Activated T-helper 1 cell treated with anti-CD3 and anti-CD28 coated beads, Interleukin-12 subunit alpha, Interleukin-12 subunit beta, Interleukin-2, Interleukin-4 antibody, amounts not matched to agents 30 ng/mL and 10 ng/mL and 1 ng/mL, durations not matched to agents 14 hours and 24 hours and 36 hours (primary cell): ENCODE measurements at regions not wholly inside any gene's neighbourhood (a gene's known extent, or its start where the extent isn't known, plus 50 kb on each side); places are given as distances from the start of the nearest gene placed in this dataset.

Experiments
- DNase-seq: peaks from one replicate; pipeline ENCODE4 v3.0.0; 2021; ENCODE audit warnings: low spot score
- H3K27ac Mint-ChIP-seq: one replicate; pipeline ENCODE4 v1.8.0; 2021; ENCODE audit warnings: mild to moderate bottlenecking, mixed read lengths
- H3K27me3 Mint-ChIP-seq: one replicate; pipeline ENCODE4 v1.8.0; 2022; ENCODE audit warnings: mild to moderate bottlenecking, moderate library complexity, mixed read lengths; ENCODE audit not compliant: insufficient read depth
- H3K36me3 Mint-ChIP-seq: one replicate; pipeline ENCODE4 v1.8.0; 2021; ENCODE audit warnings: low read depth, mixed read lengths
- H3K4me1 Mint-ChIP-seq: one replicate; pipeline ENCODE4 v1.8.0; 2021; ENCODE audit warnings: low read depth, mixed read lengths
- H3K4me3 Mint-ChIP-seq: one replicate; pipeline ENCODE4 v1.8.0; 2021; ENCODE audit warnings: mild to moderate bottlenecking, moderate library complexity, mixed read lengths
- H3K9me3 Mint-ChIP-seq: one replicate; pipeline ENCODE4 v1.8.0; 2021; ENCODE audit warnings: mixed read lengths
- intact Hi-C: fragments of 100-400 bp; cut with micrococcal nuclease; formaldehyde crosslinking; loops from one replicate; pipeline ENCODE4 v1.15.1; 2024

- Mint-ChIP-seq H3K27me3 (peaks cover 3% of the 10 kb centered on the region), H3K4me3 (no peak overlapping the region), H3K4me1 (no peaks in the 10 kb centered on the region), H3K36me3 (no peaks in the 10 kb centered on the region), H3K27ac (no peak overlapping the region), H3K9me3 (peaks cover under 1% of the 10 kb centered on the region)
- no peak for DNase-seq
- intact Hi-C loops = no loop called here
These were observed 447.2 kb downstream of the INHBA start for GRCh38 chr7:41255716-41256115.

DNA sequence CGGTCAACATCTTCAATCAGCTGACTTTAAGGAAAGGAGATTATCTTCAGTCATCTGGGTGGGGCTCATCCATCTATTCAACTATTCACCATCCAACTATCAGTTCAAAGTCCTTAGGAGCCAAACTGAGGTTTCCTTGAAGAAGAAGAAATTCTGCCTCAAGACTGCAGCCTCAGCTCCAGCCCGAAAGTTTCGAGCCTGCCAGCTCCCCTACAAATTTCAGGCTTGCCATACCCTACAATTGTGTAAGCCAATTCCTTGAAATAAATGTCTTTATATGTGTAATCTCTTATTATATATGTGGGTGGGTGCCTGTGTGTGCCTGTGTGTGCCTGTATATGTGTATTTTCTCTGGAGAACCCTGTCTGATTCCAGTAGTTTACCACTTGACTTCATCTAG lies 447.8 kb downstream of the INHBA start:
- intact Hi-C loops = no loop called here
- Mint-ChIP-seq H3K4me1 (no peaks in the 10 kb centered on the region), H3K27ac (no peak overlapping the region), H3K4me3 (no peak overlapping the region), H3K36me3 (no peaks in the 10 kb centered on the region), H3K27me3 (peaks cover 3% of the 10 kb centered on the region), H3K9me3 (peaks cover 5% of the 10 kb centered on the region)
- DNase-seq = no peak

DNA sequence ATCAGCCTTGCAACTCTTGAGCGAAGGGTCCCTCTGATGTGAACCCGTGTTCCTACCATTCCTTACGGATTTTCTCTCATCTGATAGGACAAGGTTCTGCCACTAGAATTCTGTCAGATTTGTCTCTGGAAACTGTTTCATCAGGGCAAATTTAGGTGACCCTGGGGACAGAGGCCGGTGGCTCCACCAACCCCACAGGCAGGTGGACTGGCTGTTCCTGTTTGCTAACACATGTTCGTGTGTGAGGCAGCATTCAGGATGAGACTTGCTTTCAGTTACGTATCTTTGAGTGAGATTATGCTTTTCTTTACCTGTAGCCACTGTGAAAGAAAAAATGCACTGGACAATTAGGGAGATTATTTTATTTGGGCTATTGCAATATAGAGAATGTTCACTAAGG lies 449.9 kb downstream of the INHBA start:
- Mint-ChIP-seq H3K9me3 (peaks cover 9% of the 10 kb centered on the region), H3K36me3 (no peaks in the 10 kb centered on the region), H3K4me1 (no peaks in the 10 kb centered on the region), H3K27ac (no peak overlapping the region), H3K27me3 (peaks cover 2% of the 10 kb centered on the region), H3K4me3 (no peak overlapping the region)
- no peak for DNase-seq
- intact Hi-C loops = no loop called here

- intact Hi-C loops = no loop called here
- DNase-seq = no peak
- Mint-ChIP-seq H3K36me3 (no peaks in the 10 kb centered on the region), H3K9me3 (peaks cover 9% of the 10 kb centered on the region), H3K4me3 (no peak overlapping the region), H3K4me1 (no peaks in the 10 kb centered on the region), H3K27me3 (peaks cover 2% of the 10 kb centered on the region), H3K27ac (no peak overlapping the region)
These were observed 450.3 kb downstream of the INHBA start for GRCh38 chr7:41252551-41252950.

- Mint-ChIP-seq H3K27me3 (no peaks in the 10 kb centered on the region), H3K27ac (no peak overlapping the region), H3K9me3 (peaks cover 9% of the 10 kb centered on the region), H3K4me3 (no peak overlapping the region), H3K36me3 (no peaks in the 10 kb centered on the region), H3K4me1 (no peaks in the 10 kb centered on the region)
- no peak for DNase-seq
- intact Hi-C loops = no loop called here
These were observed 455.6 kb downstream of the INHBA start for GRCh38 chr7:41247143-41247865.

DNA sequence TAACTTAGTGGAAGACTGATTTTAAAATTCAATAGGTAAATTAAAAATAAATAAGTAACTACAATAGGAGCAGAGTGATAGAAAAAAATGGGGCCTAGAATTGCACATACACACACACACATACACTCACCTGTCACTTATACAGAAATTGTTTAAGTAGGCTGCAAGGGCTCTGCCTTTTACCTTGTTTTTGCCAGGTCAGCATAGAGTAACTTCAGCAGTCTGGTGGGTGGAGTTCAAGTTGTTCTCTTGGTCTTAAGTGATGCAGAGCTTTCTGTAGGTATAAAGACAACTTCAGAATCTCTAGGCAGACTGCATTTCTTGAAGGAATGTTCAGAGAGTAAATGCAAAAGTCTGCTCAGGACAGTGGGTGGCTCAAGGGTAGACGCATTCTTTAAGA lies 457.0 kb downstream of the INHBA start:
- Mint-ChIP-seq H3K27ac (no peak overlapping the region), H3K4me1 (no peaks in the 10 kb centered on the region), H3K27me3 (no peaks in the 10 kb centered on the region), H3K9me3 (peaks cover 9% of the 10 kb centered on the region), H3K36me3 (no peaks in the 10 kb centered on the region), H3K4me3 (no peak overlapping the region)
- DNase-seq = no peak
- intact Hi-C loops = no loop called here

DNA sequence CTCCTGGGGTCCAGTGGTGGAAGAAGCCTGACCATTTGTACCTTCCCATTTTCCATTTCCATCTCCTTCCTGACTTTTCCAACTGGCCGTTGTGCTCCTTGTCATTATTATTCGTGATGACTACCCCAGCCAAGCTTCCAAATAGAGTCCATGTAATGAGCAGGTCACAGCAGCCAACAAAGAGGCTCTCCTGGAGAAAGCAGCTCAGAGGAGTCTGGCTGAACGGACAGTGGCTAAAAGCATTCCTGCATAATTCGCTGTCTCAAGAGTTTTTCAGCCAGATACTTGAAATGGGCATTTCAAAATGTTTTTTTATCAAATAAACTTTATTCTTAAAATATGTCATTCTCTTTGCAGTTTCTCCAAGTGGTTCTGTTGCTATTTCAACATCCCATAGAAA lies 458.6 kb downstream of the INHBA start:
- DNase-seq = no peak
- Mint-ChIP-seq H3K9me3 (peaks cover 4% of the 10 kb centered on the region), H3K27me3 (no peaks in the 10 kb centered on the region), H3K27ac (no peak overlapping the region), H3K36me3 (no peaks in the 10 kb centered on the region), H3K4me1 (no peaks in the 10 kb centered on the region), H3K4me3 (no peak overlapping the region)
- intact Hi-C loops = no loop called here

DNA sequence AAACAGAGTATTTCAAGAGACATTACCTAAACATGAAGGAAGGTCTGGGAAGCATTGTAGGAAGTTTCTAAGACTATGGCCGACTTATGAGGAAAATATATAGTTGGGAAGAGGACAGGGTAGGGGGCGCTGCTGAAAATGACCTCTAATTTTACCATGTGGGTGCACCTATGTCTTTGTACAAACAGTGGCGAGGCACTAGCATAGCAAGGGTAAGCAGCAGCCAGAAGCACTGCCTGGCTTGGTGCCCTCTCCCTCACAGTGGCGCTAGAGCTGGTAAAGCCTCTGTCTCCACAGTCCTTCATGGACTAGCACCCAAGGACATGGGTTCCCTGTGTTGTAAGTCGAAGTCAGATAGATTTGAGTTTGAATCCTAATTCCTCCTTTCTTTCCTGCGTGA lies 461.2 kb downstream of the INHBA start:
- Mint-ChIP-seq H3K36me3 (no peaks in the 10 kb centered on the region), H3K9me3 (peaks cover 8% of the 10 kb centered on the region), H3K4me1 (no peaks in the 10 kb centered on the region), H3K27me3 (no peaks in the 10 kb centered on the region), H3K27ac (no peak overlapping the region), H3K4me3 (no peak overlapping the region)
- DNase-seq = no peak
- intact Hi-C loops = no loop called here

DNA sequence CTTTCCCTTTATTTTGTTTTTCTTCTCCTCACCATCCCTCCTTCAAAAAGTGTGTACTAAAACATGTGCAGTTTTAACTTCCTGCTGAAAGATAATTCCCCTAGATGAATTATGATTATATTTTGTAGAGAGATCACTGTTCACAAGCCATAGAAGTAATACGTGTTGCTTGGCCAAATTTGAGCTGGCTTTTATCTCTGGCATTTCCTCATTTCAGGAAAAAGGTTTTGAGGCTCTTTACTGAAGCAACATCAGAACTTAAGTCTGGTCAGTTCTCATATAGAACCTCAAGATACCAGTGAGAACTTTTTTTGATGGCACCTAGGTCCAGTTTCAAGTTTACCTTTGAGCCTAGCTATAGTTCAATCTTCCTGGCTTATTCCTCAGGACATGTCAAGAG lies 463.3 kb downstream of the INHBA start:
- no peaks in the 10 kb centered on the region for H3K36me3 Mint-ChIP-seq
- no peaks in the 10 kb centered on the region for H3K4me1 Mint-ChIP-seq
- no peak for DNase-seq
- intact Hi-C loops = no loop called here
- no peaks in the 10 kb centered on the region for H3K27me3 Mint-ChIP-seq
- no peak overlapping the region for H3K4me3 Mint-ChIP-seq
- H3K9me3 Mint-ChIP-seq = peaks cover 8% of the 10 kb centered on the region
- H3K27ac Mint-ChIP-seq = no peak overlapping the region

- intact Hi-C loops = no loop called here
- Mint-ChIP-seq H3K9me3 (peaks cover 8% of the 10 kb centered on the region), H3K4me3 (no peak overlapping the region), H3K4me1 (no peaks in the 10 kb centered on the region), H3K27me3 (no peaks in the 10 kb centered on the region), H3K36me3 (no peaks in the 10 kb centered on the region), H3K27ac (no peak overlapping the region)
- no peak for DNase-seq
These were observed 464.0 kb downstream of the INHBA start for GRCh38 chr7:41238851-41239331.

DNA sequence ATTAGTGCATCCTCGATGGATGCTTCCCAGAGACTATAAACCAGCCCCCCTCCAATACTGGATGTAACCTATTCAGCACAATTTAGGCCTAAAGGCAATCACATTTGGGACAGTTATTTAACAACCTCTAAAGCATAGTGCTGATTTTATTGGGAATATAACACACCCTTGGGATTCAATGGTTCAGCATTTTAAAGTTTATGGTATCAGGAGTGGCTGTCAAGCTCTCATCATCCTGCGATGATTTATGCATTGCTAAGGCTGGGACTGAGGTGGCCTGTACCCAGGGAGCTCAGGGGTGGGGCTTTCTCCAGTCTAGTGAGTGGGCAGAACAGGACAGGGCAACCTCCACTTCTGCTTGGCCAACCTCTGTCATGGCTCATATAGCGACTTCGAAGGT lies 464.9 kb downstream of the INHBA start:
- DNase-seq = no peak
- no peak overlapping the region for H3K27ac Mint-ChIP-seq
- intact Hi-C loops = no loop called here
- no peaks in the 10 kb centered on the region for H3K27me3 Mint-ChIP-seq
- H3K9me3 Mint-ChIP-seq = peaks cover 8% of the 10 kb centered on the region
- no peaks in the 10 kb centered on the region for H3K4me1 Mint-ChIP-seq
- H3K4me3 Mint-ChIP-seq = no peak overlapping the region
- no peaks in the 10 kb centered on the region for H3K36me3 Mint-ChIP-seq

DNA sequence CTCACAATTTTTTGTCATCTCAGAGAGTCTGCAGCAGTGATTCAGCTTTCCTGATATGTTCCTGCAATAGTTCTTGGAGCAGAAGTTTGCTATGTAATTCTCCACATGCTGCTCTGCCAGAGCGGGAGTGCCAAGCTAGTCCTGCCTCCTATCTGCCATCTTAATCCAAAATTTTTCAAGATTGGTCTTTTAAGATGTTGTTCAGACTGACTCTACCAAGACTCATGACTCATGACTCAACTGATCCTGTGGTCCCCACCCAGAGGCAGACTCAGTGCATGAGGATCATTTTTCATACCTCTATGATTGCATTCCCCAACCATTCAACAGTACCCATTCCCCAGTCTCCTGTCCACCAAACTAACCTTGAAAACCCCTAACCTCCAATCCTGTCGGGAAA lies 470.8 kb downstream of the INHBA start:
- Mint-ChIP-seq H3K27me3 (no peaks in the 10 kb centered on the region), H3K27ac (no peak overlapping the region), H3K4me1 (no peaks in the 10 kb centered on the region), H3K4me3 (no peak overlapping the region), H3K36me3 (no peaks in the 10 kb centered on the region), H3K9me3 (peaks cover 7% of the 10 kb centered on the region)
- intact Hi-C loops = no loop called here
- no peak for DNase-seq

- Mint-ChIP-seq H3K27me3 (no peaks in the 10 kb centered on the region), H3K4me3 (no peak overlapping the region), H3K9me3 (peaks cover 3% of the 10 kb centered on the region), H3K36me3 (no peaks in the 10 kb centered on the region), H3K27ac (no peak overlapping the region), H3K4me1 (no peaks in the 10 kb centered on the region)
- no peak for DNase-seq
- intact Hi-C loops = no loop called here
These were observed 478.7 kb downstream of the INHBA start for GRCh38 chr7:41224063-41224763.
